GM19452 (cell line): ENCODE measurements at regions not wholly inside any gene's neighbourhood (a gene's known extent, or its start where the extent isn't known, plus 50 kb on each side); places are given as distances from the start of the nearest gene placed in this dataset.
"Not testable (repeated sequence)": the region's sequence is repeated elsewhere in the genome, so short reads cannot be mapped to it uniquely, and the experiment has no call there.

Experiments used
- ATAC-seq: cut with Tn5 transposase; IDR thresholded peaks from one replicate; pipeline ENCODE4 v1.9.1; 2021; ENCODE audit not compliant: unreplicated experiment

DNA sequence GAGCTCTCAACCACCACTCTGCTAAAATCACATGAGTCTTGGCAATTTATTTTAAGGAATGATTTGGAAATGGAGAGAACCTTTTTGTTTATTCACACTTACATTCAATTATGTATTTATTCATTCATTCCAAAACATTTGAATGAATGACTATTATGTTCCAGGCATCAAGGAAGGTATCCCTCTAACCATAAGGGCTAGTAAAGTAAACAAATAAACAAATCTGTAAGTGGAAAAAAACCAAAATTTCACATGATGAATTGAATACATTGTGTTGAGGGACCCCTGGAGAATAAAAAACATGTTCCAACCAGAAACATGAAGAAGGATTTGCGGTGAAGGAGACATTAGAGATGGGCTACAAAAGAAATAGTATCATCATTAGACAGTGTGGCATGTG lies 677.8 kb downstream of the TOX3 start:
- ATAC-seq = no peak

DNA sequence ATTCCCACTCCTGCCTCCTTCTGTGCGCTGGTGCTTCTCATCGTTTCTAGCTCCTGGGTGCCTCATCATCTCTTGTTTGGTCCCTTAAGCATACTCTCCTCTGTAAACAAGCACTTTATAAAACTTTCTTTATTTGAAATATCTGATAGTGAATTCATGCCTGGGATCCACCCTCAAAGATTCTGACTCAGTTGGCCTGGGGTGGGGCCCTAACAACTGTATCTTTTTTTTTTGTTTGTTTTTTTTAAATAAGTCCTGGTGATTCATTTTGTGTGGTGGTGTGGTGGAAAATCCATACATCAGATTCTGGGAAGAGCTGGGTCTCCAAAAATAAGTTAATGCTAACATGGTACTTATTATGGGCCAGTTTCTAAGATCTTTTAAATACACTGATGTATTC lies 678.3 kb downstream of the TOX3 start:
- ATAC-seq = no peak

DNA sequence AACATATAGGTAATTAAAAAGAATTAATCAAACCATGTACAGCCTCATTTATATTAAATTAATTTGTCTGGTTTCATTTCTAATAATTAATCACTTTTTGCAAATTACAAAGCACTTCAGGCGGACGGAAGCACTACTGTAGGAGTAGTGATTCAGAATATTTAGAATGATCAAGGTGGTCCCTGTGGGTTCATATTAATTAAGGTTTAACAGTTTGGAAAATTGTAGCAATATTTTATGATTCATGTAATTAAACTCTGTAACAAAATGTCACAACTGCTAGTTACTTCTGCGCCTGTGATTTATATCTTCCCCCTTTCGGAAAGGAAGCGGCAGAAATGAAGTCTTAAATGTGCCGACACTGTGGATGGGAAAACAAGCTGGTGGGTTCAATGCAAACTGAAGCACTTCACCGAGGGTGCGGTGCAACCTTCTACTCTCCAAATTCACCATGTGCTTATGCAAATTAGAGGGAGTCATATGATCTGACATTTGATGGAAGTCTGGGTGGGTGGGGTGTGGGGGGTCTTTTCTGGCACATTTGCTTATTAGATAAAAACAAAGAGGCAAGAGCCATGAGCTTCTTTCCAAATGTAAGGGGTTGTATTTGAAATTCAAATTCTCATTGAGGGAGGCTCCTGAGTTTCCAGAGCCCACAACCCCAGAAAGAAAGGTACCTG lies 679.4 kb downstream of the TOX3 start:
- ATAC-seq = no peak

DNA sequence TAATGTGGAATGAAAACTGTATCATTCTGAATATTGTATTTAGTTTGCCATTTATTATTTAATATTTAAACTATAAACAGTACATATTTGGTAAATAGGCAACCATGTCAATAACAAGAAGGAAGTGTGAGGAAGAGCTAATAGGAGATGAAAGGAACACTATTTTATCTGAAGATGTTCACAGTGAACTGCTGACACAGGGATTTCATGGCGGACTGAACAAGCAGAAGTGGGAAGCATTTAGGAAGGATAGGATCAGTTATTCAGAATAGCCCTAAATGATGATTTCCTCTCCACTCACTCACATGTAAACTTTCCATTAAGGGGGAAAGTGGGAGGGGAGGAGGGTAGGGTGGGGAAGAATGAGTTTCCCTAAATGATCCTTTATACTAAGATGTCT lies 682.4 kb downstream of the TOX3 start:
- ATAC-seq = no peak

DNA sequence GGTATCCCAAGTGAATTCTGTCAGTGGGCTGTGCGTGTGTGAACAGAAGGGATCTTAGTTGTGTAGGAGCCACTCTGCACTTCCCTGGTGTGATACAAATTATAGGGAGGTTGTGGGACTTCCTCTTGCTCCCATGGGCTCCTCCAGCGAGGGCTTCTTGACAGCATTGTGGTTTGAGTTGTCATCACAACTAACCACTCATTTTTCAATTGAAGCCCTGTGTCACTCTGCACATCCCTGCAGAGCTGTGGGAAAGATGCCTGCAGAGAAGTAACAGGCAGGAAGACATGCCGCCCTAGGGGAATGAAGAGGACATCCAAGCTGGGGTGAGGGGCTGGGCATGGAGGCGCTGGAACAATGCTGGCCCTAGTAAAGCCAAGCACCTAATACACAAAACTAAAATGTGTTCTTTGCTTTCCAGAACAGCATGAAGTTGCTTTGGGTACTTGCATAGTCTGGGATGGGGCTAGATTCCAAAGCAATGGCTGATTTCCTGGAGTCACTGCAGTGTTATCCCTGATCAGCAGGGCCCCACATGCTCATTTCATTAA lies 692.5 kb downstream of the TOX3 start:
- no peak for ATAC-seq

DNA sequence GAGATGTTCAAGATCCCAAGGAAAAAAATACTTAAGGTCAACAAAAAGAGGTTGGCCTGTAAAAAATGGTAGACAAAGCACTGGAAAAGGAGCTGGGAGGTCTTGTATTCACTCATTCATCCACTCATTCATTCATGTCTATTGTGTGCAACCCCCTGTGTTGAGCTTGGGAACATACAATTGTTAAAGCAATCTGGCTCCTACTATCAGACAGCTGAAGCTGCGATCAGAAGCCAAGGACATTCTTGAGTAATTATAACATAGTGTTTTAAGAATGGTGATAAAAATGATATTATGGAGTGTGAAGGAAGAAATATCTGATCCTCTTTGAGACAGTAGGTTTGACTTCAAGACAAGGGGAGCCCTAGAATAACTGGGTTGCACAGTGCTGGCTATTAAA lies 693.4 kb downstream of the TOX3 start:
- no peak for ATAC-seq

DNA sequence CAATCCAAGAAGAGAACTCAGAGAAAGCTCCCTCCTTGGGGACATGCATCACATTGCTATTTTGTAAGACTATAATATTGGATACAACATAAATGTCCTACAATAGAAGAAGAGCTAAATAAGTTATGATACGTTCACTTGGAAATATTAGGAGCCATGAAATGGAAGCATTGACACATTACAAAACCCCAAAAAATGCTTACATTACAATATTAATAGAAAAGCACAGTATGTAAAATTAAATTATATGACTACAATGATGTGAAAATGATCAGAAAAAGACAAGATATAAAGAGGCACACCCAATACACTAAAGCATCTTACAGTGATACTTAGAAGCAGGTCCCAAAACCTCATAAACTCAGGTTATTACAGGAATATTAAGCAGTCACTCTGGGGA lies 694.1 kb downstream of the TOX3 start:
- ATAC-seq = no peak

DNA sequence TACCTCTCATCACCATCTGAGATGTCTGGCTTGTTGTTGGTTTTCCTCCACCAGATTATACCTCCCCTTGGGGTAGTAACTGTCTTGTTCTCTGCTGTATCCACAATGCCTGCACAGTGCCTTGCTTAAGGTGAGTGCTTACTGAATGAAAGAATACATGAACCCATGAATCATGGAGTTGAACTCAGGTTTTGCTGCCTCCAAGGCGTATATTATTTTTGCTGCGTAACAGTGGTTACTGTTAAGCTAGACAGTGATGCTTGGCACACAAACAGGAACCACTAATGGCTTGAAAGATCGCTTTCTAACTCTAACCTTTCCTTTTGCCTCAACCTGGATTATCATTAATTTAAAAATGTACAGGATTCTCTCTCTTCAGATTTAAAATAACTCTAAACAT lies 695.8 kb downstream of the TOX3 start:
- no peak for ATAC-seq

DNA sequence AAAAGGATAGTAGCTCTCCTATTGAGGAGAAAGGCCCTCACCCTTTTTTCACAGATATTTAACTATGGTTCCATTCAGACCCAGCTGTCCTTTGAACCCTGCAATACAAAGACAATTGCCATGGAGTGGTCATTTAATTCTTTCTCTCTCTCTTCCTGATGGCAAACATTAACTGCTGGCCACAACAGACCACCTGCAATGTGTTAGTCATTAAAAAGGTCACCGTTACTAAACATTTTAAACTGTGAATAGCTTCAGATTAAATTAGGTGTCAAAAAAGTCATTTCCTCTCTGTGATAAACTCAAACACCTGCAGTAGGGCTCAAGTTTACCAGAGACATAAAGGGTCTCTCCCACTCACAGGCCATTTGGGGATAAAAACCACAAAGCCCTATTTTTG lies 697.2 kb downstream of the TOX3 start:
- no peak for ATAC-seq

DNA sequence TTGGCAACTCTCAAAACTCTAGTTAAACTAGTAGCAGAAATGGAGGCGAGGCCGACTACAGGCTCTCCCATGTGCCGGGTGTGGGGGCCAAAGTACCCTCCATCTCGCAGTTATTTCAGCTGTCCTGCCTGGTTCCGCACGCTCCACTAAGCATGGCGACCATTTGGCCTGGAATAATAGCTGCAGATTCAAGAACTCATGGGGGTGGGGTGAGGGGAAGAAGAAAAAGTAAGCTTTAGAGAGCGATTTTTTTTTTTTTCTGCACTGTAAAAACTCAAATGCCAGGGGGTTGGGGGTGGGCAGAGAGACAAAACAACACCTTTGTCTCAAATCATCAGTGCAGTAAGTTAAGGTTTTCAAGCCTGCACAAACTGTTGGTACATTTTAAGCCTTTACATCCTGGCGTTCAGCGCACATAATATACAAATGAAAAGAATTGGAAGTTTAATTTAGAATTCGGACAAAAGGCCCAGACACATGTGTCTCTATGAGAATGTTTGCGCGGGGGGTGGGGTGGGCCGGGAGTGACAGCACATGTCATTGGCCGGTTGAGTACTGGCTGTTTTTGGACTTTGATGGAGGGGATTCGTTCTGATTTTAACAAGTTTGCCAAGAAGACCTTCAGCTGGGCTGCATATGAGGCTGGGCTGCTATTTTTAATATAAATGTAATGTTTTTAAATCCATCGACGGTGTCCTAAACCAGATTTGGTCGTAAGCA lies 694.7 kb upstream of the SALL1 start:
- no peak for ATAC-seq

DNA sequence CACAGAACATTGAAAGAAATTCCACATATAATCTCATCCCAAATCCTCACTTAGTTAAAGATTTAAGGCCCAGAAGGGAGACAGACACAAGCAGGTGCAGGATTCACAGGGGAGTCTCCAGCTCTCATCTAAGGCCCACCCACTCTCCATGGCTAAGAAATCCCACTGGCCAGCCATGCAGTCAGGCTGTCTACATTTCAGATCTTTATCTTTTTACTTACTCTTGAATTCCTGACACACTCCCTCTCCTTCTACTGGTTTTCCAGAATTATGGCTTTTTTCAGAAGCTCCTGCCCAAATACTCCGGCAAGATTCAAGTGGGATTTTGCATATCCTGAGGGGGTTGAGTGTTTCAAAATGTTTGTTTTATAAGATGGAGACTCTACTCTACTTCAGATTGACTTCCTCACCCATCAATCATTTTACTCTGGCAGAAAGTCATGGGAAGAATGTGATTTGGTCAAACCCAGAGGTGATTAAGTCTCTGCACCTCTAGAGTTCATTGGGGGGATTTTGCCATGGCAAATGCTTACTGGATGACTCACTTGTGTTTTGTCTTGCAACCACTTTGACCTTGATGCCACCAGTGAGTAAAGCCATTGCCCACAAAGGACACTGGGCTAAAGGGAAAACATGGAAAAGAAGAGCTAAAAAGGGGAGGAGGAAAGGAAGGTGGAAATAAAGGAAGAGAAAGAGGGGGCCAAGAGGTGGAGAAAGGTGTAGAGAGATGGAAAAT lies 688.8 kb upstream of the SALL1 start:
- no peak for ATAC-seq

DNA sequence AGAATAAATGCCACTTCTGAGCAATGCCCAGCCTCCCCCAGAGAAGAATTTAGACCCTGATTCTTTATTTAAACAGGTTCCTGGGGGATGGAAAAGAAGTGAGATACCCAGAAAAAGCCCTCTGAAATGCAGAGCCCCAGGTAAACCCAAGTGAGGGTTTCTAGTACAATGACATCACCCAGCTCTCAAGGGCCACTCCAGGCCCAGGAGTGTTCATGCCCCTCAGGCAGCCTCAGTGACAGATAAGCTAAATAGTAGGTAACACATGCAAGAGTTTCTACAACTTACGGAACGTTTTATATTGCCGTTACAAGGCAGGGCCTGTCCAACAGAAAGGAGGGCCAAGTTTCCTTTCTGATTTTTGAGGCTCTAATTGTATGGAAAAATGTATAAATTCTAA lies 683.7 kb upstream of the SALL1 start:
- ATAC-seq = no peak

DNA sequence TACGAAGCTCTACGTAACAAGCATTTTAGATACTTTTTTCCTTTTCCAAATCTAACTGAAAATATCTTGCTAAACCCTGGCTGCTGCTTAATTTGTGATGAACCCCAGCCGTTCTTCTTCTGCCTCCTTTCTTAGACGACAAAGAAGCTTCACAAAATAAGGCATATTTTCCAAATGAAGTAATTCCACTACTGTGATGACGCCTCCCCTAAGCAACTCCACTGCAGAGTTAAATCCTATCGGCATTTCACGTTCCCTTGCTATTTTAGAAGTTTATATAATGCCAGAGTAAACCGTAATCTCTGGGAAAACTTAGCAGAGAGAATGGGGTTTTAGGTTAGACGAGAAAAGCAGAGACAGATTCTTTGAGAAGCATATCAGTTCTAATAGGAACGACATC lies 683.1 kb upstream of the SALL1 start:
- ATAC-seq = no peak

DNA sequence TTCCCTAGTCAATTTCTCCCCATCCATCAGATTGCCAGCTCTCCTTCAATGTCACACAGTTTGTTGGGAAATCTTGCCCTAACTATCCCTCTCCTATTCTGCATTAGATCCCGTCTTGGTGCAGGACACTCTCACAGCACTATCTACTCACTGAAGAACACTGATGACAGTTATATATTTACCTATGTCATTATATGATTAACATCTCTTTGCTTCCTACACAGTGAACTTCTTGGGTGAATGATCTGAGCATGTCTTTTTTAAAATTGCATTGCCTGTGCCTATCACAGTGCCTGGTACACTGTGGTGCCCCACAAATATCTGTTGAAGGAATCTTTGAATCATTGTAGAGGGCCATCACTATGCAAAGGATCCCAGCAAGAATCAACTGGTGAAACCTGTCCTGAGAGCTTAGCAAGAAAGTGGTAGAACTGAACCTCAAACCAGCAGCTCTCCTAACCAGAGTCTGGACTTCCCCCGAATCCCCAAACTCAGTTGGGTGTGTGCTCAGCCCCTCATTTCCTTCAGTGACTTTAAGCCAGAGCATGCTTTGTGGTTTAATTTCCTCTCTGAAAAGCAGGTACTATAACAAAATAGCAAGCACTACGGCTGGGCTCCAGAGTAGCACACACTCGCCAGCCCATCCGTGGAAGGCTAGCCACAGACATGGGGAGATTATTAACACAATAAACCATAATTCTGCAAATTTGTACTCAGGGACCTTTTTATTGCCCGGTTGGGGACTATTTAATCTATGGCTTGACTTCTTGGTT lies 680.7 kb upstream of the SALL1 start:
- peak; percentile 55 for ATAC-seq

DNA sequence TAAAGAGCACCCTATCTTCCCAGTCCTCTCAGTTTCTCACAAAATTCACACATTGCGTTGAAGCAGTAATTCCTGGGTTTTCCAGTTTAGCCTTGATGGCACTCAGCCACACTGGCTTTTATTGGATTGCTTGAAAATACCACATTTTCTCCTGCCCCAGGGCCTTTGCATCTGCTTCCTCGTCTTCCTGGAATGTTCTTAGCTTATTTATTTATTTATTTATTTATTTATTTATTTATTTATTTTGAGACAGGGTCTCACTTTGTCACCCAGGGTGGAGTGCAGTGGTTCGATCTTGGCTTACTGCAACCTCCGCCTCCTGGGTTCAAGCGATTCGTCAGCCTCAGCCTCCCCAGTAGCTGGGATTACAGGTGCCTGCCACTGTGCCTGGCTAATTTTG lies 680.0 kb upstream of the SALL1 start:
- ATAC-seq = not testable (repeated sequence)

DNA sequence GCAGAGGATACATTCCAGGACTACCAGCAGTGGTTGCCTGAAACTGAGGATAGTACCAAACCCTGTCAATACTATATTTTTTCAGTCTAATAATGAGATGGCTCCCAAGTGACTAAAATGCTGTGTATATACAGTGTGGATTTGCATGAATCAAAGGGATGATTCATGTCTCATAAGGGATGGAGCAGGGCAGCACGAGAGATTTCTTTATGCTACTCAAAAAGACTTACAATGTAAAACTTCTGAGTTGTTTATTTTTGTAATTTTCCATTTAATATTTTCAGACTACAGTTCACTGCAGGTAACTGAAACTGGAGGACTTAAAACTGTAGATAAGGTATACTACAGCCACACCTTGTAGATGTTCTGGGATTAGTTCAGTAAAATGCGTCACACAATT lies 674.7 kb upstream of the SALL1 start:
- ATAC-seq = no peak

DNA sequence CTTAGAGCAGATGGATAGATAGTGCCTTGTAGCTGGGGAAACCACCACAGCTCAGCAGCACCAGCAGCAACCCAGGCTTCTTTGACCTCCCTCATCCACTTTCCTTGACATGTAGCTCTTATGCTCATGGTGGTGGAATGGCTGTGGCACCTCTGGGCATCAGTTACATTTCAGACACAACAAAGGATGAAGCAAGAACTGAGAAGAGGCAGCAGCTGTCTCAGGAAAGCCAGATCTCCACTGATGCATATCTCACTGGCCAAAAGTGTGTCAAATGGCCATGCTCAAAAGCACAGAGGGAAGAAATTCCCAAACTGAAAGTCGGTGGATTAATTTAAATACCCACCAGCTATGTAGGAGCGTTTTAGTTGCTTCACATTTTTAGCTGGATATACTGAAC lies 671.4 kb upstream of the SALL1 start:
- no peak for ATAC-seq

DNA sequence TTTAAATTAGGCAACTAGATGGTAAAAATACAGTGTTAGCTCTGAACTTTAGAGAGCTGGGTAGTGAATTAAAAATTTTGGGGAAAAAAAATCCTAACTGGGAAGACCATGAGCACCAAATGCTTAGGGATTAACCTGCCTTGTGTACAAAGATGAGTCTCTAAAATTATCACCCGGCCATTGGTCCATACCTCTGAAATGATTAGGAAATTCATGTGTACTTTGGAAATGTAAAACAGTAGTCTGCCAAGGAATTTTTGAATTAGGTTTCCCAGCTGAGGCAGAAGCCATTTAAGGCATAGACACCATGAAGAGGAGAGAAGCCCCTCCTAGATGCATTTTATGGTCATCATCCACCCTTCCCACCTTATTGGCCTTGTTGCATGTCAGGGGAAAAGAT lies 670.5 kb upstream of the SALL1 start:
- no peak for ATAC-seq

DNA sequence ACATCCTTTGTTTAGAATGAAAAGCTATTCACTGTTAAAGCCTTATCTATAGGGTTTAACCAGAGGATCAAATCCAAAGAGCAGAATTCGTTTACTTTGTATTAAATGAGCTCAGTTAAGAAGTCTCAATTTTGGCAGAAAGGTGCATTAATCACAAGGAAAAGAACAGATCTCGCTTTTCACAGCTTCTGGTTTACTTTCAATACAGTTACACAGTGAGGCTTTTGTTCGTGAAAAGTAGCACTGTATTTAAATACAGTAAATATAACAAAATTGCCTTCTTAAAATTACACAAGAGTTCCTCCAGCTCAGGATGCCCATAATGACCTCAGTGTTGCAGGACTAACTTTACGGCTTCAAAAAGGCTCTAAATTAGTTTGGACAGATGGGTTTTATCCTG lies 669.1 kb upstream of the SALL1 start:
- no peak for ATAC-seq

DNA sequence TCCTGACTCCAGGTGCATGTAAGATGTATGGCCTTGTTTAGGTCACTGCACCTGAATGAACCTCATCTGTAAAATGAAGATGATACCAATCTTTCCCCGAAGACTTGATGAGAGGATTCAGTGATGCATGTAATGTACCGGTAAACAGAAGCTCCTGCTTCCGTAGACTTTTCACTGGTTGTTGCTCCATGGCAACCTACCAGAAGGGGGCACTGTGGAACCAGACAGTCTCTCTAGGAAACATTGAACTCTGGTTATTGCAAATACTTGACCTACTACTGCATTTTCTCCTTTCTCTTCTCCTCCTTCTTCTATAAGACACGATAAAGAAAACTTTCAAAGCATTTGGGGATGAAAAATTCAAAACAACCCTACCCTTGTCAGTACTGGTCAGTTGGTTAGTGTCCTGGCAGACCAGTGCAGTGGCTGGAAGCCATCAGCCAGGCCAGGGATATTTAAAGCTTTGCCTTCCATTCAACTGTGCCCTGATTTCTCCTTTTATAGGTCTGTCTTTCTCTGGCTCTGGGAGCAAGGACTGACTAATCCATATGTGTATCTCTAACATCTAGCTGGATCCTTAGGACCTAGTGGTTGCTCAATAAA lies 667.4 kb upstream of the SALL1 start:
- ATAC-seq = no peak

DNA sequence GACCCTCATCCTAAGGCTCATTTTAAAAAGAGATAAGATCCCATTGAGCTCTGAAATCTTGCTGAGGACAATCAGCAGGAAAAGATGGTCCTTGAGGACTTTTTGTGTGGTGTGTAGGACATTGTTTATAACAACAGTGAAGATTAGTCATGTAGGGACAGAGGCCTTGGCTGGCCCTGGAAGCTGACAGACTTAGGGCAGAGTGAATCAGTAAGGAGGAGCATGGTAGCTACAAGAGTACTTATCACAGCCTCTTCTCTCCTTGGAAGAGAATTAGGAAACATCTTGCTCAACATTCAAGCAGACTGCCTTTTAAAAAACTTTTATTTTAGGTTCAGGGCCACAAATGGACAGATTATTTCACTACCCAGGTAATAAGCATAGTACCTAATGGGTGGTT lies 665.9 kb upstream of the SALL1 start:
- no peak for ATAC-seq
